ENCODE measurements at regions not wholly inside any gene's neighbourhood (a gene's known extent, or its start where the extent isn't known, plus 50 kb on each side); places are given as distances from the start of the nearest gene placed in this dataset.
"Not testable (repeated sequence)": the region's sequence is repeated elsewhere in the genome, so short reads cannot be mapped to it uniquely, and the experiment has no call there.

DNA sequence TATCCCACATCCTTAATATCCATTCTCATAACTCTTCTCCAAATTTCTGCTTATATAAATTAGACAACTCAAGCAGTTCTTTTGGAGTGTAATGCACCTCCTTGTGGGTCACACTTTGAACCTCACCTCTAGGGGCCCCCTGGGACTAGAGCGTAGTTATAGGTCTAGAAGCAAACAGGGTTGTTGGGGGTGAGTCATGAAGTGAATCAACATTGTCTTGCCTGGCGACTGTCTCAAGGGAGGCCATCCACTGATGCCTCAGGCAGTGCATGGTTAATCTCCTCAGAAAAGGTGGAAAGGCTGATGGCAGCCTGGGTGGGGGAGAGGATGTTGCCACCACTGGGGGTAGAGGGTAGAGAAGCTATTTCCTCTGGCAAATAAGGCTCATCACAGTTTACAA is 129.1 kb downstream of the TNFRSF21 start:
- peak; percentile 18 to 81 for DNase-seq

DNA sequence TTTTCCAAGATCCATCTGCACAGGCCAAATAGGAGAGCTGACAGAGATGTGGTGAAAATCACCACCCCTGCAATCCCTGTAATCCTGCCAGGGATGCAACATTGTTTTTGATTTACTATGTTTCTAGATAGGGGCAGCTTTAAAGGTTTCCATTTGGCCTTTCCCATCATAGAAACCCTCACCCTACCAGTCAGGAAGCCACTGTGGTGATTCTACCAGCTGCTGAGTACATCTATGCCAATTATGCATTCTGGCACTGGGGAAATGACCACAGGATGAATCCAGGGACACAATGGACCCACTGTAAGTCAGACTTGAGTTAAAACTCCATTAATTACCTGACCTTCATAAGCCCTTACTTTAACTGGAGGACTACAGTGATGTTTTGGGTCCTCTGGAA is 130.4 kb downstream of the TNFRSF21 start:
- no peak for DNase-seq

GRCh38 chr6:47175656-47176055 is 133.5 kb upstream of the ADGRF1 start:
- DNase-seq = no peak

DNA sequence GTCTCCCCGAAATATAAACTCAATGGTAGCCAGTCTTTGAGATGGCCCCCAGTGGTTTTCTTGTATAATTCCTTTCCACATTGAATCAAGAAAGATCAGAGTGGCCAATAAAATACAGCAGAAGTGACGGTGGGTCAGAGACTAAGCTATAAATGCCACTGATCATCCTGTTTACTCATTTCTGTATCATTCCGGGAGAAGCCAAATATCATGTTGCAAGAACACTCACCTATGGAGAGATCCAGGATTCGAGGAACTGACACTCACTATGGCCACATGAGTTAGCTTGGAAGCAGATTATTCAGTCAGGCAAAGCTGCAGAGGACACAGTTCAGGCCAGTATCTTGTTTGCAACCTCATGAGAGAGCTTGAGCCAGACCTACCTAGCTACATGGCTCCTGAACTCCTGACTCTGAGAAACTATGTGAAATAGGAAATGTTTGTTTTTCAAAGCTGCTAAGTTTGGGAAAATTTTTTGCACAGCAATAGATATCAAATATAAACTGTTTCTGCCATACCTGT is 132.4 kb upstream of the ADGRF1 start:
- DNase-seq = no peak

DNA sequence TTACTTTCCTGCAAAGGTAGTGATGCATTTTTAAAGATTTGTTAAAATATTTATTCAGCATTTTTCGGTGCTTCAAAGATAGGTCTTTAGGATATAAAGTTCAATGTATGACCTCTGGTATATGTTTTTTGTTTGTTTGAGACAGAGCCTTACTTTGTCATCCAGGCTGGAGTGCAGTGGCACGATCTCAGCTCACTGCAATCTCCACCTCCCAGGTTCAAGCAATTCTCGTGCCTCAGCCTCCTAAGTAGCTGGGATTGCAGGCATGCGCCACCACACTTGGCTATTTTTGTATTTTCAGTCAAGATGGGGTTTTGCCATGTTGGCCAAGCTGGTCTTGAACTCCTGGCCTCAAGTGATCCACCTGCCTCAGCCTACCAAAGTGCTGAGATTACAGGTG is 131.9 kb upstream of the ADGRF1 start:
- DNase-seq = not testable (repeated sequence)

DNA sequence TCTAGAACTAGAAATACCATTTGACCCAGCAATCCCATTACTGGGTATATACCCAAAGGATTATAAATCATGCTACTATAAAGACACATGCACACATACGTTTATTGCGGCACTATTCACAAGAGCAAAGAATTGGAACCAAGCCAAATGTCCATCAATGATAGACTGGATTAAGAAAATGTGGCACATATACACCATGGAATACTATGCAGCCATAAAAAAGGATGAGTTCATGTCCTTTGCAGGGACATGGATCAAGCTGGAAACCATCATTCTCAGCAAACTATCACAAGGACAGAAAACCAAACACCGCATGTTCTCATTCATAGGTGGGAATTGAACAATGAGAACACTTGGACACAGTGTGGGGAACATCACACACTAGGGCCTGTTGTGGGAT is 131.0 kb upstream of the ADGRF1 start:
- DNase-seq = not testable (repeated sequence)

DNA sequence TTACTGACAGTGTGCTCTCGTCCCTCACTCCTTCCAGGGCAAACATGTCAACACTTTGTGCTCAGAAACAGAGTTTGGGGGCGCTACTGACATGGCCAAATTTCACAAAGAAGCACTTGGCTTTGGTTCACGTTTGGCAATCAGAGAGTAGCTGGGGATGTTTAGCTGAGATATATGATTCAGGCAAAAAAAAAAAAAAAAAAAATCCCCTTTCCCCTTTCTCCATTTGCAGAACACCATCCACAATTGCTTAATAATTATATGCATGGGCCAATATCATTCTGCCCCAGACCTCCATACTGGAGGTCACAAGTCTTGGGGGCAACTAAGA is 128.4 kb upstream of the ADGRF1 start:
- no peak for DNase-seq

- no peak for DNase-seq
Measured at GRCh38 chr6:47169785-47170616, 127.9 kb upstream of the ADGRF1 start.

- DNase-seq = no peak
Measured at GRCh38 chr6:47168180-47168579, 126.0 kb upstream of the ADGRF1 start.

DNA sequence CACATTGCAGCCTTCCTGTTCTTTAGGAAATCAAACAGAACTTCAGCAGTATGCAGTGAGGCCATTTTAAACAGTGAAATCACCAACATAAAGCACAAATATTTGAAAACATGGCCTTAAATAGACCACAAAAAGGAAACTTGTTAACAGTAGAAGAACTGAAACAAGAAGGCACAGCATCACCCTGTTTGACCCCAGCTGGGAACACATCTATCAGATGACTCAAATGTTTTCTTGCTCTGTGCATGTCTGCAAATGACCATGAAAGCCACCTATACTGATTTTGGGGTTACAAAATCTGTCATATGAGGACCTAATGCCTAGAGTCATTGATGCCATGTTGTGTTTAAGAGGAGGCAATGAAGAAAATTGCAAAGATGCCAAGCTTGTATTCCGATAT is 123.8 kb upstream of the ADGRF1 start:
- no peak for DNase-seq

DNA sequence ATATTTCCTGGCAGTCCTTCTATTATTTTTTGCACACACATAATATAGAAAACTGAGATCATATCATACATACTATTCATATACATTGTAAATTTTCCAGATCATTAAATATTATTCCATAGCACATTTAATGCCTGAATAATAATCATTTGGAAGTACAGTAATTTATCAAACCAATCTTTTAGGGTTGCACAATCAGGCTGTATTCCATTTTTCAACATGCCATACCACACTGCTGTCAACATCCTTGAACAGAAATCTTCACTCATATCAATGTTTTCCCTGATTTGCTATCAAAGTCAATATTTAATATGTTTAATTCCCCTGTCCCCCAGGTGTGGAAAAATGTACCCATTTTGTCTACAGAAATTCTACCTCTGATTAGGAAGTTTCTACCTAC is 122.7 kb upstream of the ADGRF1 start:
- DNase-seq = no peak

- no peak for DNase-seq
Measured at GRCh38 chr6:47163536-47163935, 121.4 kb upstream of the ADGRF1 start.

DNA sequence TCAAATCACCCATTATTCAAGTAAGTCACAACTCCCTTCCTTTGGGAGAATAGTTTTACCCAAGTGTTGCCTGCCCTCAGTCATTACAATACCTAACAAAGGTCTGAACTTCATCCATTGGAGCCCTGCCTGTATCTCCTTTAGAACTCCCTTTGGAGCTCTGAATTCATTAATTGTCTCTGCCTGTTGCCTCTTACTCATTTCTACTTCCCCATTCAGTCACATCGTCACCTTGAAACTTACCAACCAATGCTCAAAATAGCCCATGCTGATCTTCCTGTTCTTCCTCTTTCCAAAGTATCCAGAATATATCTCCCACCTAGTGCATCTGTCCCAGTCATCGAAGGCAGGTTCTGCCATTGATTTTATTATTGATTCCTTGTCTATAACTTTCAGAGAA is 120.7 kb upstream of the ADGRF1 start:
- DNase-seq = no peak

DNA sequence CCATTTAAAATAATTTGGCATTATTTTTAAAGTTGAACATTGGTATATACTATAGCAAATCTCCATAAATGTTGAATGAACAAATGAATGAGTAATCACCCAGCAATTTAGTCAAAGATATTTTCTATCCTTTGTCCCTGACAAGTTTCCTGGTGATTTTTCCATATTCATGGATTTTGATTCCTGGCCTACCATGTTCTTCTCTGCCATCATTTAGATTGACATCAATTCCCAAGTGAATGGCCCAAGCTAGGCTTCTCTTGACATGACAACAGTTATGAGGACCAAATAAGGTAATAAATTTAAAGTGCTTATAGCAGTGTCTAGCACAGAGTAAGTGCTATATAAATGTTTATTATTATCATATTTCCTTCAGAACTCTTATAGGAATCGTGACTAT is 120.1 kb upstream of the ADGRF1 start:
- peak in 1 of 2 experiments; percentile 24 for DNase-seq

- DNase-seq = peak; percentile 74 to 85
Measured at GRCh38 chr6:47161176-47161687, 119.1 kb upstream of the ADGRF1 start.

DNA sequence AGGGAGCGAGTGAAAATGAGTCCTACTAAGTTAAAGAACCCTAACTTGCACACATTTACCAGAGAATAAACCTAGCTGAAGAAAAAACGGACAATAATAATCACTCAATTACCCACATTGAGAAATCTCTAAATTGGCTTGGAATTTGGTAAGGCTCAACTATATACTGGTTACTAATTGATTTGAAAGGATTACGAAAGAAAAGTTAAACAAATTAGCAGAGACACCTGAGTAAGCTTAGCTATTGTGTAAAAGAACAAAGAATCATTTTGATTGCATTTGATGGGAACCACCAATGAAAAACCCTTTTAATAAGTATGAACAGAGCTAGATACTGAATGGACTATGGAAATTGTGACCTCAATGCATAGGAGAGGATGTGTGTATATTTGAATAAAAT is 118.6 kb upstream of the ADGRF1 start:
- peak; percentile 80 to 91 for DNase-seq

DNA sequence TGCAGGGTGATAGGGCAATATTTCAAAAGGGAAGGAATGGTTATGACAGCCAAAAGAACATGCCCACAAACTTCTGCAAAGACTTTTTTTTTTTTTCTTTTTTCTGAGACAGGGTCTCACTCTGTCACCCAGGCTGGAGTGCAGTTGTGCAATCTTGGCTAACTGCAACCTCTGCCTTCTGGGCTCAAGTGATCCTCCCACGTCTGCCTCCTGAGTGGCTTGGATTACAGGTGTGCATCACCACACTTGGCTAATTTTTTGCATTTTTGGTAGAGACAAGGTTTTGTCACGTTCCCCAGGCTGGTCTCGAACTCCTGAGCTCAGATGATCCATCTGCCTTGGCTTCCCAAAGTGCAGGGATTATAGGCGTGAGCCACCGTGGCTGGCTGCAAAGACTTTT is 117.6 kb upstream of the ADGRF1 start:
- DNase-seq = peak in 1 of 2 experiments; percentile 54

GRCh38 chr6:47157653-47158219 is 115.6 kb upstream of the ADGRF1 start:
- DNase-seq = no peak

DNA sequence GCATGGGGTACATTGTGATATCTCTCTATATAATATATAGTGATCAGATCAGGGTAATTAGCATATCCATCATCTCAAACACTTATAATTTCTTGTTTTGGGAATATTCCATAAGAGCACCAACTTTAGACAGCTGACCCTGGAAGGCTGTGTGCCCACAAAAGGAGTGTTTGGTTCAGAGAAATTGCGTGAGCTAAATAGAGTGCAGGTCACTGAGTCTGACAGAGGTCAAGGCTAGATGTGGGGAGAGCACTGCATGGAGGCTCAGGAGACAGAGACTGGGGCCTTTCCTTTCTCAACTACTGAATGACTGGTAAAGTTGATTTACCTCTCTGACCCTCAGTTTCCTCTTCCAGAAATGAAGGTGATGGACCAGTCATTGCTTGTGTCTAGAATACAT is 114.9 kb upstream of the ADGRF1 start:
- no peak for DNase-seq

DNA sequence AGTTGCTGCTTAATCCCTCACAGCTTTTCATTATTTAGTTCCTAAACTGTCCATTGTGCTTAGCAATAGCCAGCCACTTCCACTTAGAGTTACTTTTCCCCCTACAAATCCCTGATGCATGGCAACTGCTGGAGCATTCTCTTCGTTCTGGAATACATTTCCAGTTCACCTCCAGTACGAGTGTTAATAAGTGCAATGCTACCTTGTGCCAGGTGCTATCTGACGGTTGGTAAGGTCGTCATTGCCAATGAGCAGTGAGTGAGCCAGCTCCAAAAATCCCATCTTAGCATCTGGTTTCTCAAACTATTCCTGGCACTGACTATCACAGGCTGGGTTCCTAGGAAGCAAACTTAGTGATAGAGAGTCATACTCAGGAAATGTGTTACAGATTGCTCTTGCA is 114.1 kb upstream of the ADGRF1 start:
- no peak for DNase-seq

DNA sequence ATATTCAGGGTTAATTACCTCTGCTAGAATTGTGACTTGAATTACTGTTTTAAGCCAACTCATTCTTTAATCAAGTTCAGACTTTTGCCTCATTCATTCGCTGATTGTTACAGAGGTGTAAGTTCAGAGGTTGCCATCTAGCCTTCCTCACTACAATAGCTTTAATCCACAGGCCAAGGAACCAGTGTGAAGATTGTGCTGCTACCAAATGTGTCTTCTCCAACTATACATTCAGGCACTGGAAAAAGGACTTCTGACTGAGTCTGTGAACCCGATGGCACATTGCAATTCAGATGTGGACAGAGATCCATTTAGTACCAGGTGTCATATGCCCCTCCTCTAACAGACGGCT is 111.2 kb upstream of the ADGRF1 start:
- no peak for DNase-seq

- no peak for DNase-seq
Measured at GRCh38 chr6:47152666-47153403, 110.7 kb upstream of the ADGRF1 start.

GRCh38 chr6:47151232-47151898 is 109.2 kb upstream of the ADGRF1 start:
- no peak for DNase-seq
